Suprapubic skin (tissue), 4 donors: ENCODE measurements at regions not wholly inside any gene's neighbourhood (a gene's known extent, or its start where the extent isn't known, plus 50 kb on each side); places are given as distances from the start of the nearest gene placed in this dataset.

Experiments used
- CTCF ChIP-seq, 2 donors: fragments of 200-600 bp in 1 of 2; fragments of 450-650 bp in 1 of 2; sonication (generic) in 1 of 2; IDR thresholded peaks; one replicate each; pipeline ENCODE4 v1.5.1; 2016 to 2019; ENCODE audit warnings: antibody characterized with exemption in 2 of 2, mild to moderate bottlenecking in 1 of 2, moderate library complexity in 1 of 2
- EP300 ChIP-seq: sonication (generic); formaldehyde crosslinking; IDR thresholded peaks from one replicate; pipeline ENCODE4 v1.6.1; 2017; ENCODE audit warnings: antibody characterized with exemption
- POLR2A ChIP-seq, 2 donors: fragments of 450-650 bp; IDR thresholded peaks; one replicate each; pipeline ENCODE4 v1.6.1; 2017; ENCODE audit warnings: antibody characterized with exemption in 2 of 2, mild to moderate bottlenecking in 2 of 2, moderate library complexity in 2 of 2
- POLR2AphosphoS5 ChIP-seq, 3 donors: sonication (generic); formaldehyde crosslinking; IDR thresholded peaks; one replicate each; pipeline ENCODE4 v1.6.1; 2017; ENCODE audit warnings: antibody characterized with exemption in 3 of 3

- TF ChIP-seq CTCF (IDR thresholded peaks at IDR 0.05) (no peak), POLR2A (IDR thresholded peaks at IDR 0.05) (no peak), POLR2AphosphoS5 (IDR thresholded peaks at IDR 0.05) (no peak), EP300 (no peak)
Measured at GRCh38 chr15:39266890-39267289, 314.0 kb upstream of the THBS1 start.
